ENCODE measurements at regions not wholly inside any gene's neighbourhood (a gene's known extent, or its start where the extent isn't known, plus 50 kb on each side); places are given as distances from the start of the nearest gene placed in this dataset.
A peak's percentile ranks its signal among the peaks of the same experiment; 100 is the strongest.

- TF ChIP-seq CTCF (IDR thresholded peaks at IDR 0.05) (no peak), POLR2A (IDR thresholded peaks at IDR 0.05) (no peak), EP300 (IDR thresholded peaks at IDR 0.05) (peak in 1 of 2 donors; percentile 26)
Measured at GRCh38 chr3:184637705-184638104, 74.2 kb downstream of the MAGEF1 start.
